ENCODE measurements at regions not wholly inside any gene's neighbourhood (a gene's known extent, or its start where the extent isn't known, plus 50 kb on each side); places are given as distances from the start of the nearest gene placed in this dataset.
"Not testable (repeated sequence)": the region's sequence is repeated elsewhere in the genome, so short reads cannot be mapped to it uniquely, and the experiment has no call there.

GRCh38 chr9:129296195-129296594 lies 118.1 kb upstream of the IER5L start:
- not testable (repeated sequence) for DNase-seq

- no peak for DNase-seq
Observed at GRCh38 chr9:129291041-129291501, 113.0 kb upstream of the IER5L start.

GRCh38 chr9:129290606-129291005 lies 112.5 kb upstream of the IER5L start:
- no peak for DNase-seq

- no peak for DNase-seq
Observed at GRCh38 chr9:129289883-129290282, 111.8 kb upstream of the IER5L start.

- DNase-seq: no peak
Observed at GRCh38 chr9:129289131-129289731, 111.2 kb upstream of the IER5L start.

GRCh38 chr9:129287619-129288305 lies 109.7 kb upstream of the IER5L start:
- no peak for DNase-seq

GRCh38 chr9:129285979-129286772 lies 108.1 kb upstream of the IER5L start:
- DNase-seq: no peak

GRCh38 chr9:129285382-129285781 lies 107.3 kb upstream of the IER5L start:
- DNase-seq: no peak

GRCh38 chr9:129284607-129285291 lies 106.7 kb upstream of the IER5L start:
- no peak for DNase-seq

- no peak for DNase-seq
Observed at GRCh38 chr9:129283705-129284606, 105.9 kb upstream of the IER5L start.

GRCh38 chr9:129283291-129283691 lies 105.2 kb upstream of the IER5L start:
- no peak for DNase-seq

- DNase-seq: no peak
Observed at GRCh38 chr9:129282731-129283211, 104.7 kb upstream of the IER5L start.

GRCh38 chr9:129282272-129282671 lies 104.2 kb upstream of the IER5L start:
- no peak for DNase-seq

GRCh38 chr9:129281506-129282145 lies 103.6 kb upstream of the IER5L start:
- DNase-seq: no peak

GRCh38 chr9:129280623-129281271 lies 102.7 kb upstream of the IER5L start:
- DNase-seq: no peak

GRCh38 chr9:129280236-129280622 lies 102.2 kb upstream of the IER5L start:
- no peak for DNase-seq

GRCh38 chr9:129278391-129279237 lies 100.6 kb upstream of the IER5L start:
- DNase-seq: peak; percentile 81

GRCh38 chr9:129276486-129277230 lies 98.6 kb upstream of the IER5L start:
- no peak for DNase-seq

- no peak for DNase-seq
Observed at GRCh38 chr9:129275626-129276247, 97.7 kb upstream of the IER5L start.
